HG02870 (cell line): ENCODE measurements at regions not wholly inside any gene's neighbourhood (a gene's known extent, or its start where the extent isn't known, plus 50 kb on each side); places are given as distances from the start of the nearest gene placed in this dataset.
A peak's percentile ranks its signal among the peaks of the same experiment; 100 is the strongest.
"Not testable (repeated sequence)": the region's sequence is repeated elsewhere in the genome, so short reads cannot be mapped to it uniquely, and the experiment has no call there.

ENCODE experiments used
- ATAC-seq: cut with Tn5 transposase; IDR thresholded peaks from one replicate; pipeline ENCODE4 v1.9.1; 2021; ENCODE audit warnings: mild to moderate bottlenecking, moderate library complexity; ENCODE audit not compliant: unreplicated experiment

GRCh38 chr7:153584132-153584531 lies 468.1 kb upstream of the DPP6 start:
- no peak for ATAC-seq

- ATAC-seq = no peak
Observed at GRCh38 chr7:153588586-153588985, 463.6 kb upstream of the DPP6 start.

- ATAC-seq = no peak
Observed at GRCh38 chr7:153590136-153590535, 462.1 kb upstream of the DPP6 start.

GRCh38 chr7:153590571-153590970 lies 461.6 kb upstream of the DPP6 start:
- ATAC-seq = no peak

GRCh38 chr7:153607354-153607753 lies 444.8 kb upstream of the DPP6 start:
- ATAC-seq = no peak

- no peak for ATAC-seq
Observed at GRCh38 chr7:153616711-153617325, 435.4 kb upstream of the DPP6 start.

- ATAC-seq = no peak
Observed at GRCh38 chr7:153627323-153627722, 424.9 kb upstream of the DPP6 start.

- ATAC-seq = no peak
Observed at GRCh38 chr7:153628406-153628805, 423.8 kb upstream of the DPP6 start.

- ATAC-seq = no peak
Observed at GRCh38 chr7:153628825-153629224, 423.4 kb upstream of the DPP6 start.

- ATAC-seq = no peak
Observed at GRCh38 chr7:153638821-153639435, 413.3 kb upstream of the DPP6 start.

GRCh38 chr7:153640586-153640985 lies 411.6 kb upstream of the DPP6 start:
- peak; percentile 92 for ATAC-seq

GRCh38 chr7:153641199-153641598 lies 411.0 kb upstream of the DPP6 start:
- ATAC-seq = no peak

- ATAC-seq = no peak
Observed at GRCh38 chr7:153642989-153643388, 409.2 kb upstream of the DPP6 start.

GRCh38 chr7:153657182-153657800 lies 394.9 kb upstream of the DPP6 start:
- ATAC-seq = no peak

GRCh38 chr7:153675131-153675530 lies 377.1 kb upstream of the DPP6 start:
- no peak for ATAC-seq

GRCh38 chr7:153682628-153683027 lies 369.6 kb upstream of the DPP6 start:
- ATAC-seq = no peak

- no peak for ATAC-seq
Observed at GRCh38 chr7:153696242-153696641, 356.0 kb upstream of the DPP6 start.

GRCh38 chr7:153698046-153698445 lies 354.2 kb upstream of the DPP6 start:
- ATAC-seq = no peak

GRCh38 chr7:153701678-153702077 lies 350.5 kb upstream of the DPP6 start:
- ATAC-seq = no peak

- not testable (repeated sequence) for ATAC-seq
Observed at GRCh38 chr7:153723892-153724291, 328.3 kb upstream of the DPP6 start.

GRCh38 chr7:153731504-153731903 lies 320.7 kb upstream of the DPP6 start:
- not testable (repeated sequence) for ATAC-seq

GRCh38 chr7:153743434-153743833 lies 308.8 kb upstream of the DPP6 start:
- ATAC-seq = not testable (repeated sequence)
